ENCODE measurements at regions not wholly inside any gene's neighbourhood (a gene's known extent, or its start where the extent isn't known, plus 50 kb on each side); places are given as distances from the start of the nearest gene placed in this dataset.

- Histone ChIP-seq H3K4me3 (ENCODE audit: low read depth in 1 of 3, low read length in 3 of 3) (no peak overlapping the region), H3K36me3 (ENCODE audit: control insufficient read depth in 4 of 4, insufficient read depth in 3 of 4, low read depth in 1 of 4, low read length in 3 of 4) (no peaks in the 10 kb centered on the region), H3K4me1 (ENCODE audit: control insufficient read depth in 4 of 4, insufficient read depth in 4 of 4, low read length in 3 of 4) (no peaks in the 10 kb centered on the region), H3K27ac (ENCODE audit: low read depth in 1 of 2, low read length in 2 of 2) (no peak overlapping the region), H3K27me3 (ENCODE audit: control insufficient read depth in 4 of 4, insufficient read depth in 4 of 4, low read length in 3 of 4) (no peaks in the 10 kb centered on the region), H3K9ac (ENCODE audit: low read depth in 1 of 2, low read length in 2 of 2) (no peak overlapping the region), H3K9me3 (ENCODE audit: control insufficient read depth in 4 of 4, low read length in 3 of 4) (peaks cover 8 to 14% (median 10%) of the 10 kb centered on the region in 4 donors)
- TF ChIP-seq HNF4G (IDR thresholded peaks at IDR 0.05) = no peak
- TF ChIP-seq, protein P1, sequence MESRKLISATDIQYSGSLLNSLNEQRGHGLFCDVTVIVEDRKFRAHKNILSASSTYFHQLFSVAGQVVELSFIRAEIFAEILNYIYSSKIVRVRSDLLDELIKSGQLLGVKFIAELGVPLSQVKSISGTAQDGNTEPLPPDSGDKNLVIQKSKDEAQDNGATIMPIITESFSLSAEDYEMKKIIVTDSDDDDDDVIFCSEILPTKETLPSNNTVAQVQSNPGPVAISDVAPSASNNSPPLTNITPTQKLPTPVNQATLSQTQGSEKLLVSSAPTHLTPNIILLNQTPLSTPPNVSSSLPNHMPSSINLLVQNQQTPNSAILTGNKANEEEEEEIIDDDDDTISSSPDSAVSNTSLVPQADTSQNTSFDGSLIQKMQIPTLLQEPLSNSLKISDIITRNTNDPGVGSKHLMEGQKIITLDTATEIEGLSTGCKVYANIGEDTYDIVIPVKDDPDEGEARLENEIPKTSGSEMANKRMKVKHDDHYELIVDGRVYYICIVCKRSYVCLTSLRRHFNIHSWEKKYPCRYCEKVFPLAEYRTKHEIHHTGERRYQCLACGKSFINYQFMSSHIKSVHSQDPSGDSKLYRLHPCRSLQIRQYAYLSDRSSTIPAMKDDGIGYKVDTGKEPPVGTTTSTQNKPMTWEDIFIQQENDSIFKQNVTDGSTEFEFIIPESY (IDR thresholded peaks at IDR 0.05) = no peak
- no peak for TF ChIP-seq FOXA1 (IDR thresholded peaks at IDR 0.05)
- TF ChIP-seq ATF3 (IDR thresholded peaks at IDR 0.05) = no peak
- TF ChIP-seq RXRA (IDR thresholded peaks at IDR 0.05) = no peak
- no peak for TF ChIP-seq JUND (IDR thresholded peaks at IDR 0.05)
- TF ChIP-seq NR2F2 (IDR thresholded peaks at IDR 0.05) = no peak
- TF ChIP-seq EGR1 (IDR thresholded peaks at IDR 0.05; ENCODE audit: low read depth in 2 of 2) = no peak
- TF ChIP-seq FOXA2 (IDR thresholded peaks at IDR 0.05) = no peak
- TF ChIP-seq GABPA (IDR thresholded peaks at IDR 0.05 in 1 of 2, conservative IDR thresholded peaks at IDR 0.05 in 1 of 2) = no peak
- TF ChIP-seq YY1 (IDR thresholded peaks at IDR 0.05) = no peak
- no peak for DNase-seq (ENCODE audit: low spot score)
- WGBS = 85% methylated on average over 1 of the region's 1 CpG
These were observed 355.1 kb downstream of the EPM2A start for GRCh38 chr6:145380186-145380585.

DNA sequence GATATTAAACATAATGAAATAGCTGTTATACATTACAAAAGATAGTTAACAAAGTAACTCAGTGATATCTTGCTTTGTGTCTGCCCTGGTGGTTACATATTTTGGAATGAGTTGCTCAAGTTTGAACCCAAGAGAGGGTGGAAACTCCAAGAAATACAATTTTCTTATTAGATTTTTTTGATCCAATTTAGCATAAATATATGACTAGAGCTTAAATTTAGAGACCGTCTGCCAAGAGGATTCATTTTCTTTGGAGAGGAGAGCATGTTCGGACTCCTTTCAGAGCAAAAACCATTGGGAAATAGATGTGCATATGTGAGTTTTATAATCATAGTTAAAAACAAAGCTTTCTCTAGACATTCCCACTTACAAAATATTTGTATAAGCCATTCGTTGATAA is 353.4 kb downstream of the EPM2A start:
- no peak overlapping the region for H3K4me3 ChIP-seq (ENCODE audit: low read depth in 1 of 3, low read length in 3 of 3)
- no peaks in the 10 kb centered on the region for H3K4me1 ChIP-seq (ENCODE audit: control insufficient read depth in 4 of 4, insufficient read depth in 4 of 4, low read length in 3 of 4)
- WGBS = 73% methylated on average over 3 of the region's 3 CpGs
- TF ChIP-seq, protein P2, sequence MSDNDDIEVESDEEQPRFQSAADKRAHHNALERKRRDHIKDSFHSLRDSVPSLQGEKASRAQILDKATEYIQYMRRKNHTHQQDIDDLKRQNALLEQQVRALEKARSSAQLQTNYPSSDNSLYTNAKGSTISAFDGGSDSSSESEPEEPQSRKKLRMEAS (IDR thresholded peaks at IDR 0.05) = no peak
- no peak for TF ChIP-seq GABPA (IDR thresholded peaks at IDR 0.05 in 1 of 2, conservative IDR thresholded peaks at IDR 0.05 in 1 of 2)
- TF ChIP-seq TAF1 (conservative IDR thresholded peaks at IDR 0.05) = no peak
- no peak for TF ChIP-seq FOXA2 (IDR thresholded peaks at IDR 0.05)
- no peak for TF ChIP-seq NR2F2 (IDR thresholded peaks at IDR 0.05)
- TF ChIP-seq HNF4A (conservative IDR thresholded peaks at IDR 0.05) = no peak
- TF ChIP-seq FOXA1 (IDR thresholded peaks at IDR 0.05) = no peak
- TF ChIP-seq, protein P3, sequence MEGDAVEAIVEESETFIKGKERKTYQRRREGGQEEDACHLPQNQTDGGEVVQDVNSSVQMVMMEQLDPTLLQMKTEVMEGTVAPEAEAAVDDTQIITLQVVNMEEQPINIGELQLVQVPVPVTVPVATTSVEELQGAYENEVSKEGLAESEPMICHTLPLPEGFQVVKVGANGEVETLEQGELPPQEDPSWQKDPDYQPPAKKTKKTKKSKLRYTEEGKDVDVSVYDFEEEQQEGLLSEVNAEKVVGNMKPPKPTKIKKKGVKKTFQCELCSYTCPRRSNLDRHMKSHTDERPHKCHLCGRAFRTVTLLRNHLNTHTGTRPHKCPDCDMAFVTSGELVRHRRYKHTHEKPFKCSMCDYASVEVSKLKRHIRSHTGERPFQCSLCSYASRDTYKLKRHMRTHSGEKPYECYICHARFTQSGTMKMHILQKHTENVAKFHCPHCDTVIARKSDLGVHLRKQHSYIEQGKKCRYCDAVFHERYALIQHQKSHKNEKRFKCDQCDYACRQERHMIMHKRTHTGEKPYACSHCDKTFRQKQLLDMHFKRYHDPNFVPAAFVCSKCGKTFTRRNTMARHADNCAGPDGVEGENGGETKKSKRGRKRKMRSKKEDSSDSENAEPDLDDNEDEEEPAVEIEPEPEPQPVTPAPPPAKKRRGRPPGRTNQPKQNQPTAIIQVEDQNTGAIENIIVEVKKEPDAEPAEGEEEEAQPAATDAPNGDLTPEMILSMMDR (IDR thresholded peaks at IDR 0.05; ENCODE audit: low read depth, low read length, missing input control) = no peak
- TF ChIP-seq JUND (IDR thresholded peaks at IDR 0.05) = no peak
- no peak for TF ChIP-seq RXRA (IDR thresholded peaks at IDR 0.05)
- no peak for TF ChIP-seq EGR1 (IDR thresholded peaks at IDR 0.05; ENCODE audit: low read depth in 2 of 2)
- TF ChIP-seq YY1 (IDR thresholded peaks at IDR 0.05) = no peak
- TF ChIP-seq, protein P1 (IDR thresholded peaks at IDR 0.05) = no peak
- TF ChIP-seq ATF3 (IDR thresholded peaks at IDR 0.05) = no peak
- no peak for TF ChIP-seq RAD21 (IDR thresholded peaks at IDR 0.05)
- no peak for TF ChIP-seq SP1 (IDR thresholded peaks at IDR 0.05)
- no peak overlapping the region for H3K27ac ChIP-seq (ENCODE audit: low read depth in 1 of 2, low read length in 2 of 2)
- peaks cover 8 to 14% (median 10%) of the 10 kb centered on the region in 4 donors for H3K9me3 ChIP-seq (ENCODE audit: control insufficient read depth in 4 of 4, low read length in 3 of 4)
- no peak overlapping the region for H3K9ac ChIP-seq (ENCODE audit: low read depth in 1 of 2, low read length in 2 of 2)
- no peaks in the 10 kb centered on the region for H3K27me3 ChIP-seq (ENCODE audit: control insufficient read depth in 4 of 4, insufficient read depth in 4 of 4, low read length in 3 of 4)
- H3K36me3 ChIP-seq (ENCODE audit: control insufficient read depth in 4 of 4, insufficient read depth in 3 of 4, low read depth in 1 of 4, low read length in 3 of 4) = no peaks in the 10 kb centered on the region
- no peak for DNase-seq (ENCODE audit: low spot score)

Data from liver (tissue), 8 donors.